HG02610 (cell line): ENCODE measurements at regions not wholly inside any gene's neighbourhood (a gene's known extent, or its start where the extent isn't known, plus 50 kb on each side); places are given as distances from the start of the nearest gene placed in this dataset.
"Not testable (repeated sequence)": the region's sequence is repeated elsewhere in the genome, so short reads cannot be mapped to it uniquely, and the experiment has no call there.

Source experiments
- ATAC-seq: cut with Tn5 transposase; IDR thresholded peaks from one replicate; pipeline ENCODE4 v1.9.1; 2021; ENCODE audit warnings: mild to moderate bottlenecking, moderate library complexity; ENCODE audit not compliant: unreplicated experiment

GRCh38 chr1:181170194-181170593 is 81.7 kb downstream of the IER5 start:
- no peak for ATAC-seq

GRCh38 chr1:181172082-181172481 is 83.6 kb downstream of the IER5 start:
- no peak for ATAC-seq

- ATAC-seq, result no peak
Measured at GRCh38 chr1:181173761-181174447, 85.4 kb downstream of the IER5 start.

- no peak for ATAC-seq
Measured at GRCh38 chr1:181174861-181175260, 86.4 kb downstream of the IER5 start.

GRCh38 chr1:181175356-181175910 is 86.9 kb downstream of the IER5 start:
- no peak for ATAC-seq

GRCh38 chr1:181175955-181176354 is 87.5 kb downstream of the IER5 start:
- no peak for ATAC-seq

GRCh38 chr1:181178241-181178879 is 89.9 kb downstream of the IER5 start:
- ATAC-seq, result no peak

- ATAC-seq, result no peak
Measured at GRCh38 chr1:181179279-181179986, 90.9 kb downstream of the IER5 start.

- no peak for ATAC-seq
Measured at GRCh38 chr1:181179987-181180365, 91.5 kb downstream of the IER5 start.

GRCh38 chr1:181180407-181181031 is 92.0 kb downstream of the IER5 start:
- ATAC-seq, result no peak

GRCh38 chr1:181181792-181182585 is 93.5 kb downstream of the IER5 start:
- ATAC-seq, result no peak

GRCh38 chr1:181184621-181185020 is 96.1 kb downstream of the IER5 start:
- ATAC-seq, result no peak

- ATAC-seq, result no peak
Measured at GRCh38 chr1:181185461-181185860, 97.0 kb downstream of the IER5 start.

- not testable (repeated sequence) for ATAC-seq
Measured at GRCh38 chr1:181186133-181186532, 97.6 kb downstream of the IER5 start.

- ATAC-seq, result no peak
Measured at GRCh38 chr1:181187337-181188126, 99.0 kb downstream of the IER5 start.

- no peak for ATAC-seq
Measured at GRCh38 chr1:181189245-181189644, 100.7 kb downstream of the IER5 start.

- ATAC-seq, result no peak
Measured at GRCh38 chr1:181189691-181190363, 101.3 kb downstream of the IER5 start.

GRCh38 chr1:181190364-181191035 is 102.0 kb downstream of the IER5 start:
- ATAC-seq, result no peak
